ENCODE measurements at regions not wholly inside any gene's neighbourhood (a gene's known extent, or its start where the extent isn't known, plus 50 kb on each side); places are given as distances from the start of the nearest gene placed in this dataset.

DNA sequence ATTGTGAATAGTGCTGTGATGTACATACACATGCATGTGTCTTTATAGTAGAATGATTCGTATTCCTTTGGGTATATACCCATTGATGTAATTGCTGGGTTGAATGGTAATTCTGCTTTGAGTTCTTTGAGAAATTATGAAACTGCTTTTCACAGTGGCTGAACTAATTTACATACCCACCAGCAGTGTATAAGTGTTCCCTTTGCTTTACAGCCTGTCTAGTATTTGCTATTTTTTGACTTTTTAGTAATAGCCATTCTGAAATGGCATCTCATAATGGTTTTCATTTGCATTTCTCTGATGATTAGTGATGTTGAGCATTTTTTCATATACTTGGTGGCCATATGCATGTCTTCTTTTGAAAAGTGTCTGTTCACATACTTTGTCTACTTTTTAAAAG, 54.5 kb upstream of the FAM78B start:
- DNase-seq: no peak

DNA sequence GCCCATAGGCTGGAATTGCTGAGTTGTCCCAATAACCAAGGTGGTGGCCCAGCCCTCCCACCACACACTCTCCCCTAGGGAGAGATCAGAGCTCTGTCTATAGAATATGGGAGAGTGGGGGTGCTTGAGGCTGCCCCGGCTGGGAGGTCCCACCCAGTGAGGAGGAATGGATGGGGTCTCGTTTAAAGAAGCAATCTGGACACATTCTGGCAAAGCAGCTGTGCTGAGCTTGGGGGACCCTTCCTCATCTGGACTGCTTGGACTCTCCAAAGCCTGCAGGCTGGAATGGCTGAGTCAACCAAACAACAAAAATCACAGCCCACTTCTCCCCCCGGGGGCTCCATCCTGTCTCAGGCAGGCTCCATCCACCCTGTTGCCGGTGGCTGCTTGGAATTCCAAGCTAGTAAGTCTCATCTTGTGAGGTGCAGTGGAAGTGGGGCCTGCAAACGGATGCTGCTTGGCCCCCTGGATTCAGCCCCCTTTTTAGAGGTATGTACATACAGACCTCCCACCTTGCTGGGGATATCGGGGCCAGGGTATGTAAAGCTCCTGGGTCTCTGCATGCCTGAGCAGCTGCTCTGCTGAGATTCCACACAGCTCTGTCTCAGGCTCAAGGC, 67.1 kb upstream of the FAM78B start:
- no peak for DNase-seq

DNA sequence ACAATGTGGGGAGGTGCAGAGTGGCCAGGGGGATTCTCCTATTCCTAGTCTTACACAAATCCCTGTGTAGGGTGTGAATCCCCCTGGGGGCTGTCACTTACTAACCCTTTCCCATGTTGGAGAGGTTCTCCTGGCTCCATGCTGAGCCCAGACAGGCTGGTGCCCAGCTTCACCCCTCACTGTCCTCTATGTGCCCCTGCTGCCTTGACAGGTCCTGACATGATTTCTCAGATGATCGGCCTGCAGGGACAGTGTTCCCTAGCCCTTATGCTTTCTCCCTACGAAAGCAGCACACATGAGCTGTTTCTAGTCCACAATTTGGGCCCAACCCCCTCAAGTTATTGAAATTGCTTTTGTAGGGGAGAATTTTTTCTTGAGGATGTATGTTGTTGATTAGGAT, 68.9 kb upstream of the FAM78B start:
- DNase-seq: no peak

DNA sequence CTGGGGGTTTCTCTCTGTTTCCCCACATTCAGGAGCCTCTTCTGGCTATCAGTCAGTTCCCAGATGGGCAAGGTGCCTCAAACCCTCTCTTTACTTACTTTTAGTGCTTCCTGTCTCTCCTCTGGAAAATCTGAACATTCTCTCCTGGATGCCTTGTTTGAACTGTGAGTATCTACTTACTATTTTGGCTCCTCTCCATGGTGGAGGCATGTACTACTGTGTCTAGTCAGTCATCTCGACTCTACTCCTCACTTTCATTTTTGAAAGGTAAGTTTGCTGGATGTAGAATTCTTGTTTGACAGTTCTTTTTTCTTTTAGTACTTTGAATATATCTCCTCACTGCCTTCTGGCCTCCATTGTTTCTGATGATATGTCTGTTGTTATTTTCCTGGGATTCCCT, 70.9 kb upstream of the FAM78B start:
- no peak for DNase-seq

DNA sequence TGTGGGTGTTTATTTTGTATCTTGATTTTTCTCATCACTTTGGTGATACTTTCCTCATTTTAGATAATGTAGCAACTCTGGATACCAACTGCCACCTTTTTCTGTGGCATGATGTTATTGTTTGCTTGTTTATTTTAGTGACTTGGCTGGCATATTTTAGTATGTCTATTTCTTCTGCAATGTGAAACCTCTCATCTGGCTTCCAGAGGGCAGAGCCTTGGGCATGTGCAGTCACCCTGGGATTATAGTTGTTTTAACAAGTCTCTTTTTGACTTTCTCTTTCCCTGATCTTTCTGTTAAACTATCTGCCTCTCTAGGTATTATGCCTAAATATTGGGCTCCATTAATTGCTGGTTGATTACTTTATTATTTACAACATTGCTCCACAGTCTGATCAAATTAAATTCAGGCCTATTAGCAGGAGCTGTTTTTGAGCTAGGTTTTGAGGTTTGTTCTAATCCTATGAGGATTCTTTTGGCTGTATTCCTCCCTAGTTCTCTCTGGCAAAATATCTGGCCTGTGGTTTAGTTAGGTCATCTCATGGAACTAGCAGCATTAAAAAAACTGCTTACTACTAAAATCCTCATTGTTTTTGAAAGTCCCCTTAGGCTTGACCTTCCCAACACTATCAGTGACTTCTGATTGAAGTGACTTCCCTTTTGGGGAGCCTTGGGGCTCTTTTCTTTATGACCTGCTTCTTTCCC, 86.4 kb upstream of the FAM78B start:
- no peak for DNase-seq

DNA sequence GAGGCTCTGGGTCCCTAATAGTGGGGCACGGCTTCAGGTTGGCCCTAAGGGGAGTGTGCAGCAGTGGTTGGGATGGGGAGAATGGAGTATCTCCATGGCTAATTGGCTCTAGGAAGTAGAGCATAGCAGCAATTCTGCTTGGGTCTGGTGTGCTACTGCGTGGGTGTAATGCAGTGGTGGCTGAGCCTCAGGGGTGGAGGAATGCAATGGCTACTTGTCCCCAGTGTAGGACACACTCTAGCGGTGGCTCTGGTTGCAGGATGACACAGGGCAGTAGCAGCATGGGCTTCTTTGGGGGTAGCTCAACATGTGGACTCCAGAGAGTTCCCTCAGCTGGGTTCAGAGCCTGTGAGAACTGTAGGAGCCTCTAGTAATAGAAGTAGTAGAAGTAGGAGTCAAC, 91.2 kb upstream of the FAM78B start:
- no peak for DNase-seq

DNA sequence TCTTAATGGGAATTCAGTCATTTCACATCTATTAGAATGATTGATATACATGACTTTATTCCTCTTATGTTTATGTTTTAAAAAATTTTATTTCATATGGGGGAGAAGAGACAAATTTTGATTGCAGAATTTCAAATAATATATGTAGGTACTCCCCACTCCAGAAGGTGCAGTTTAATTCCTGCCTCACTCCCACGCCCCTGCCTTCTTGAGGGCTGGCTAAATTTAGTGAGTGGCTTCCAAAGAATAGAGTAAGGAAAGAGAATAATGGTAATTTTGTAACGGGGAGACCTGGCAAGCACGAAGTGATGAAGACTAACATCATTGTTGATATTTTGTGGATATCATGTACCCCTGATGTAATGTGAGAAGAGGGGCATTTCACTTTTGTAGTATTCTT, 94.7 kb upstream of the FAM78B start:
- DNase-seq: no peak

DNA sequence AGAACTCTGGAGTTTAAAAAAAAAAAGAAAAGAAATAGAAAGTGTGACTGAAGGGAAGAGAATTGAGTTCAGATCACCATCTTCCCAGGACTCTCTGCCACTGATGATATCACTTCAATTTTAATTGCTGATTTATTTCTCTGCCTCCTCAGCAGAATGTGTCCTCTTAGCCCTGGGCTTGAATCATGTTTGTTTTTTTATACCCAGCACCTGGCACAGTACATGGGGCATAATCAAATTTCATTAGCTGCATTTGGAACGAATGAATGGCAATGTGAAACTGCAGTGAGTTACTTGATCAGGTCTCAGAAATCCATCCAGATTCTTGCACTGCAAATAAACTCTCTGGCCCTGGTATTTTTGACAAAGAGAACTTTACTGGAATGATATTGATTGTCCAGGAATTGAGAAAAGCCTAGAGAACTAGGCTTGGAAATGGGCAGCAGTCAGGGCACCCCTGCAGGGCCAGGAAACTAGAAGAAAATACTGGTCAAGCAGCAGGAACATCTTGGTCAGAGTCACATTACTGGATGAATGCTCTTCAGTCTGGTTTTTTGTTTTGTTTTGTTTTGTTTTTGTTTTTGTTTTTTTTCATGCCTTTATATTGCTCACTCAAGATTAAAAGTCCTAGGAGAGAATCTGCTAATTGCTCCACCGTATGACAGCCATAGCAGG, 103.8 kb upstream of the FAM78B start:
- no peak for DNase-seq

DNA sequence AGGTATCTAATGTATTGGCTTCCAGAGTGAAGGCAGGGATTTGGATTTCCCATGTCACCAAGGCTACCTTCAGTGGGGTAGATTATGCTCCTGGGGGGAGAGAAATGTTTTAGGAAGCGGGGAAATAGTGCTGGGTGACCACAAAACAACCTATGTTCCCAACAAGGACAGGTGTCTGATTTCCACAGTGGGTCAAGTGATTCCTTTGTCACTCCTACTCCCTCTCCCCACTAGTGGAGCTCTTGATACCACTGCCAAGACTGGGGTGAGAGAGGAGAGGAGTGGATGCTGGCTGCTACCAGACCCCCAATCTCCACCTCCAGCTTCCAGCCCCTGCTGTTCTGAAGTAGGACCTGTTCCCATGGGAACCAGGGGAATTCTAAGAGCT, 104.3 kb upstream of the FAM78B start:
- DNase-seq: no peak

DNA sequence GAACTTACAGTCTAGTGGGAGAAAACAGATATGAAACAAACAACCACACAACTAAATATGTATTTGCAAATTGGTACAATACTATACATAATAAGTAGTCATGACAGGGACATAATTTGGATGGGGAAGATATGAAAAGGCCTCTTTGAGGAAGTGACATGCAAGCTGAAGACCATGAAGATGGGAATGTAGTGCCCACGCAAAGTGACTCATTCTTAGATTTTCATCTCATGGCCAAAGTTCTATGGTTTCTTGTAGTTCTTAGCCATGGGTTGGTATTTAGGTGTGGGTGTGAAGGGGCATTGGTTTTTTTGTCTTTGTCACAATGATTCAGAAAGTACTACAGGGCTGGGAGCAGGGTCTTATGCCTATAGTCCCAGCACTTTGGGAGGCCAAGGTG, 105.4 kb upstream of the FAM78B start:
- no peak for DNase-seq

DNA sequence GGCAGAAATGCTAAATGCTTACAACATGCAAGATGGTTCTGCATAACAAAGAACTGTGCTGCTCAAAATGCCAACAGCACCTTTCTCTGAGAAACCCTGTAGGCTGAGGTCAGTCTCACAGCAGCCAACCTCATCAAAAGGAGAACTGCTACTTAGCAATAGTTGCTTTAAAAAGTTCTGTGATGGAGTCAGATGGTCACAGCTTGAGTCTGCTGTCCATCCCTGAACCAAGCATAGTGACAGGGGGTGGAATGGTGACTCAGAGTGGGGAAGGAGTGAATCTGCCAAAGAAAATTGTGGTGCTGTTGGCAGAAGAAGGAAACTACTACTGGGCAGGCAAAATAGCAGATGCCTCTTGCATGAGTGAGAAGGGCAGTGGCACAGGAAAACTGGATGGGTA, 106.0 kb upstream of the FAM78B start:
- DNase-seq: no peak

DNA sequence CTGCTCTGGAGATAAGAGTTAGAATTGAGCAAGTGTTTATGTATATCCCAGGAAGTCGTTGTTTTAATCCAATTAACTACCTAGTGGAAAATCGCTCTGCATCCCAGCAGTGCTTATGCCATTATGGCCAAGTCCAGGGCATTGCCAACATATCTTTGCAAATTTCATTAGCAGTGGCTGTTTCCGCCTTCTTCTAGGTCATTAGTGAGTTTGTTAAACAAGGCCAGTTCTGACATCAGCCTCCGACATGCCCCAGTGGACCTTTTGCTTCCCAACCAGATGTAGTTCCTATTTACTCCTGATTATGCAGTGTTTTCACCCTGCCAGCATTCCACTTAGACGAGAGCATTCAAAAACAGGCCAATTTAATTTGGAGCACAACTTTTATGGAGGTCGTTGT, 106.8 kb upstream of the FAM78B start:
- no peak for DNase-seq

DNA sequence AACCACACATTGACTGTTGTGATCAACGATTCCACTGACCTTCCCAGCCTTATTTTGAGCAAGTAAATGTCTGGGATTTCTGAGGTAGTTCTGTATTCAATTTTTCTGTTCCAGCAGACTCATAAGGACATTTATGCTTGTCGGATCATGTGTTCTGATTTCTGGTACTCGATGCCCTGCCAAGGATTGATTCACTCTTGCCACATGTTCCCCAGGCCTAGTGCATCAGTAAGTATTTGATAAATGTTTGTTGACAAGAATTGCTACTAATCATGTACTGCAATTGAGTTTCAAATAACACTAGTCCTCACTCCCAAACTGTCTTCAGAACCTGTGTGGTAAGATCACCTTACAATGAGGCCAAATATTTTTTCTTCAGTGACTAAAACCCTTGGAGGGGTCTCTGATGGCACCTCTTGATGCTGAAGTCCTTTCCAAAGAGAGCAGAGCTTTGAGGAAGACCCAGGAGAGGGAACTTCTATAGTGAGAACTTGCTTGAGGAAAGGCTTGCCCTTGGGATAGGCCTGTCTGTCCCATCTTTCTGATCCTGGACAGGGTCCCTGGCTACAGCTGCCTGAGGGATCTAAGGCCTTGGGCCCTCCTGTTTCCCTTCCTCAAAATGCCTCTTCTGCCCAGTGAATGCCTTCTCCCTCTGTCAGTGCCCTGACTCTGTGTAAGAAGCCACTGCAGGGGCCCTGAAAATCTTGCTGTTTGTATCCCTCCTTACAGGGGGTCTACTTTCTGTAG, 115.8 kb upstream of the FAM78B start:
- no peak for DNase-seq

DNA sequence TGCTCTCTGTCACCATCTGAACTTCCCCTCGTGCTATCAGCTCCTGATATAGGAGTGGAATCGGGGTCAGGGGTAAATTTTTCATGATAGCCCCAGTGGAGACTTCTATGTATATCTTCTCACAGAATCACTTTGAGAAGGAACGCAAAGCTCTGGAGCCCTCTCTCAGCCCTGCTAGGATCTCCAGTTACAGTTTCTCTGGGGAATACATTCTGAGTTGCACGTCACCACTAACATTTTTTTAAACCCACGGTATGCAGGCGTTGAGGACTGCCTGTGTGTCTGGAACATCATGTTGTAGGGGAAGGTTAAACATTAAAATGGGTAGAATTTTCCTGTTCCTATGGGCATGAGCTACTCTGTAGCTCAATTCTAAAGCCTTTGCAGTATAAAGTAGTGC, 116.4 kb upstream of the FAM78B start:
- DNase-seq: no peak

DNA sequence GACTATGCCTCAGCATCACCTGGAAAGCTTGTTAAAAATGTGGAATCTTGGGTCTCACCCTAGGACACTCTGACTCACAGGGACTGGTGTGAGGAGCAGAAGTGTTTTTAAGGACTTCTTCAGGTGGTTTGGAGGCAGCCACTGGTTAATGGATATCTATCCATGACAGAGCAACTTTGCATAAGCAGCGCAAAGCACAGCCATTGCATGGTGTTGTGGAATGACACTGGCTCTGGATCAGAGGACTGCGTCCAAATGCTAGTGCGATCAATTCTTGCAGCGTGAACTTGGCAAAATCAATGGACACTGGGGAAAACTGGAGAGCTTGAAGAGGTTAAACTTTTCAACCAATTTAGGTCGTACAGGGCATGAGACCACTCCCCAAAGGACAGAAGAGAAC, 116.8 kb upstream of the FAM78B start:
- no peak for DNase-seq

DNA sequence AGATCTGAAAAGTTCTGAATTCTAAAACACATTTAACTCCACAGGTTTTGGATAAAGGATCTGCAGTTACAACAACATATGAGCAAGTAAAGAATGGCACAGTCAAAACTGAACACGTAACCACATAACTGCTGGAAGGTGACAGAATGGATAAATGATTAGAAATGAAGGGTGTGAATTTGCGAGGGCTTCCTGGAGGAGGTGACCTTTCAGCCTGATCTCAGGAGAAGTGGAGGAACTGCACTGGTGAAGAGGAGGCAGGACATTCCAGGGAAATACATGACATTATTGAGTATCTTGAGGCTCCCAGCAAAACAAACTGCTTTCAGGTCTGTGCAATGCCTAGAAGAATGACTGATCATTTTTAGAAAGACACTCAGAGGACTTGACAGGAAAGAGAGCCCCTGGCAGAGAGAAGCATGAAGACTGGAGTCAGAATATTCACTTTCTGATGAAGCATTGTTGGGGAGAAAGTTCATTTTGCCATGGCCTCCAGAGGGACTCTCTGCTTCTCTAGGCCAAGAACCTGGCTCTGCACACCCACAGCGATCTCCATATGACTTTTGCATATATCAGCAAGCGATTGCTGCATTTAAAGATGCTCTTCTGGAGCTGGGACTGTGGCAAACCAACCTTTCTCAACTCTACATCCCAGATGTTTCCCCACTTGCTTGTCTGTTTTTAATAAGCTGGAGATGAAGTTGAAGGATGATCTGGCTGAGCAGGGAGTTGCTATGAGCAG, 122.7 kb upstream of the FAM78B start:
- no peak for DNase-seq

DNA sequence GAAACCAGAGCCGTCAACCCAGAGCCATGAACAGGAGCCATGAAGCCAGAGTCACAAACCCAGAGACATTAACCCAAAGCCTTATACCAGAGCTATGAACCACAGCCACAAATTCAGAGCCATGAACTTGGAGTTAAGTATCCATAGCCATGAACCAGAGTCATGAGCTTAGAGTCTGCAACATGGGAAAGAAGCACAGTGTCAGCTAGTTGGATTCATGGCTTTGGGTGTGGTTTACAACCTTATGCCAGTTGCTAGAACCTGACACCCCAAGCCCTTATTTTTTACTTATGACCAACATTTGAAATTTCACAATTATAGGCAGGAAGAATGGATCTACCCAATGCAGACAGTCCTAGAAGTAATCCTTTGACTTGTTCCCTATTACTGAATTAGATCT, 128.9 kb upstream of the FAM78B start:
- no peak for DNase-seq

DNA sequence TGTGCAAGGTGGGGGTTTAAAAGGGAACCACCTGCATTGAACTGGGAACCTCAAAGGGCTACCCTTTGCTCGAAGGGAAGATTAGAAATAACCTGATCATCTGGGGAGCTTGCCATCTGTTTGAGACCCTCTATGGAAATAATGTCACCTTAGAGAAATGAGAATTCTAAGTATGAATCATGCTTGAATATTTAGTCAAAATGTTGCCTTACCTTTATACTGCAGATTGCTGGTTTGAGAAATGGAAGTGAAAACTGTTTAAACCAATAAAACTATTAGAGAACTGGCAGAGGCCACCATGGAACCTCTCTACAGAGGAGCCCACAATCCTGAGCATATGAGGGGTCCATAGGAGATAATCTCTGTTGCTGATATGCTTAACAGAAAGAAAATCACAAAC, 131.2 kb upstream of the FAM78B start:
- no peak for DNase-seq

DNA sequence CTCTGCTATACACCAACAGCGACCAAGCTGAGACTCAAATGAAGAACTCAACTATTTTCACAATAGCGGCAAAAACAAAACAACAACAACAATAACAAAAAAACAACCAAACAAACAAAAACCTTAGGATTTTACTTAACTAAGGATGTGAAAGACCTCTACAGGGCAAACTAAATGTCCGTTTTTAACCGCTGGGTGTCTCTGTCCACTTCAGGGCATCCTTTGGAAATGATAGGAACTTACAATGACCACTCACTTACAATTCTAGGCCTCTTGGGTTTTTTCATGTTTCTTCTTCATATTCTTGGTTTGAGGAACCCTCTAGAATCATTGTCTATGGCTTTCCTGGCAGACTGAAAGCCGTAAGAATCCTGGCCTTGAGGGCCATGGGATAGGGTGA, 134.0 kb upstream of the FAM78B start:
- DNase-seq: no peak

DNA sequence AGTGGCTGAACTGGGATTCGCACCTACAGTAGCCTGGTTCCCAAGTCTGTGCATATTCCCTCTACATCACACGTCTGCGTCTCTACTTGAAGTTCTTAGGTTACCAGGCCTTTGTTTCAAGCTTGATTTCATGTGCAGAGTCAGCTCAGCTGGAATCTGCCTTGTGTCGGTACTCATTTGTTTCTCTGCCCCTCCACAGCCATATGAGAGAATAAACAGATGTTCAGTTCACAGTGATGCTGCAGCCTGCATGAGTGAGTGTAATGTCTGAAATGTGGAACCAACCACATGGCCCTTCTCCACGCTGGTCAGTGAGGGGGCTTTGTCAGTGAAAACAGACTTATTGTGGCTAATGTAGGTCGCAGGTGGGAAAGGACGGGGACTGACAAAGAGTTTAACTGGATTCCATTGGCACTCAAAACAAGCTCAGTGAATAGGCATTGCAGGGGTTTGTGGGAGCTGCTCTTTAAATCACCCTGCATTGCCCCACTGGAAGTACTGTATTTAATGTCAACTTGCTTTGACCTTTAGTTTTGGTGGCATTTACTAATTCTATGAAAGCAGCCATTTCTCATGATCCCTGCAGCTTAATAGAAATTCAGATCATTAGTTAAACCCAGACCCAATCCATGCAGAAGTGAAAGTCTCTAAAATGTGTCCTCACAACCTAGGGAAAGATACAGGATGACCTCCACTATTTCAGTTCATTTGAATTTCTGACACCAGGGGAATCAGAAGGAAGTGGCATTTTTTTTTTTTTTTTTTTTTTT, 136.4 kb upstream of the FAM78B start:
- no peak for DNase-seq

DNA sequence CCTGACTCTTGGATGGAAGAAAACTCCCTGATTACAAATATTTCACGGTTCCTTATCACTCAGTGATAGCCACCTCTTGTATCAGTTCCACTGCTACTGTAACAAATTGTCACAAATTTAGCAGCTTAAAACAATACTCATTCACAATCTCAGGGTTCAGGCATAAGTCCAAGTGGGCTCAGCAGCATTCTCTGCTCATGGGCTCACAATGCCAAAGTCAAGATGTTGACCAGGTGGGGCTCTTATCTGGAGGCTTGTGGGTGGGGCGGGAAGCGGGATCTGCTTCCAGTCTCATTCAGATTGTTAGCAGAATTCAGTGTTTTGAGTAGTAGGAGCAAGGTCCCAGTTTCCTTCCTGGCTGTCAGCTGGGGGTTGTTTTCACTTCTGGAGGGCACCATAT, 137.3 kb upstream of the FAM78B start:
- no peak for DNase-seq

DNA sequence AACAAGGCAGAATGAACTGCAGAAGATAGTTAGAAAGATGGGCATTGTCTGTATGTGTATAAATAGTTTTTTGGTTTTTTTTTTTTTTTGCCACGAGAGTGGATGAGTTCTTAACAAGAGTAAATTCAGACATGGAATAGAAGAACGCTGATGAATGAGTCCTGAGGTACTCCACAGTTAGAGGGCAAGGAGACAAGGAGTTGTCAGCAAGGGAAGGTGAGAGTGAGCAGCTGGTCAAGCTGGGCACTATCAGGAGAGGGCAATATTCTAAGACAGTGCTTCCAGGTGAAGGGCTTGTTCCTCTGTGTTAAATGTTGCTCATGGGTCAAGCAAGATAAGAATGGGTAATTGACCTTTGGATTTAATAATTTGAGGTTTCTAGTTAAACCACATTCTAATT, 138.6 kb upstream of the FAM78B start:
- DNase-seq: no peak

Measured in stimulated activated CD4-positive, alpha-beta T cell treated with anti-CD3 and anti-CD28 coated beads, Interleukin-4, amount 100 ng/mL, for 1 hour (primary cell).